Nephron progenitor cell (in vitro differentiated cells): ENCODE measurements at regions not wholly inside any gene's neighbourhood (a gene's known extent, or its start where the extent isn't known, plus 50 kb on each side); places are given as distances from the start of the nearest gene placed in this dataset.
A peak's percentile ranks its signal among the peaks of the same experiment; 100 is the strongest.

Experiments
- DNase-seq: peaks from one replicate; pipeline ENCODE4 v3.0.0; 2021
- H3K27ac Mint-ChIP-seq: 2 replicates; pipeline ENCODE4 v1.8.0; 2021; ENCODE audit warnings: mild to moderate bottlenecking, moderate library complexity, mixed read lengths
- H3K27me3 Mint-ChIP-seq: 2 replicates; pipeline ENCODE4 v1.8.0; 2021; ENCODE audit warnings: mild to moderate bottlenecking, low read depth, mixed read lengths; ENCODE audit not compliant: poor library complexity
- H3K36me3 Mint-ChIP-seq: 2 replicates; pipeline ENCODE4 v1.8.0; 2021; ENCODE audit warnings: low read depth, mixed read lengths
- H3K4me1 Mint-ChIP-seq: 2 replicates; pipeline ENCODE4 v1.8.0; 2021; ENCODE audit warnings: mixed read lengths
- H3K4me3 Mint-ChIP-seq: 2 replicates; pipeline ENCODE4 v1.8.0; 2021; ENCODE audit warnings: mild to moderate bottlenecking, moderate library complexity, mixed read lengths
- H3K9me3 Mint-ChIP-seq: 2 replicates; pipeline ENCODE4 v1.8.0; 2021; ENCODE audit warnings: mild to moderate bottlenecking, moderate library complexity, mixed read lengths
- TF ChIP-seq, protein P1 (sequence below): fragments of 200-600 bp; sonication (generic); IDR thresholded peaks from 2 replicates; pipeline ENCODE4 v1.5.0; 2021; ENCODE audit warnings: antibody characterized with exemption

- TF ChIP-seq, protein P1, sequence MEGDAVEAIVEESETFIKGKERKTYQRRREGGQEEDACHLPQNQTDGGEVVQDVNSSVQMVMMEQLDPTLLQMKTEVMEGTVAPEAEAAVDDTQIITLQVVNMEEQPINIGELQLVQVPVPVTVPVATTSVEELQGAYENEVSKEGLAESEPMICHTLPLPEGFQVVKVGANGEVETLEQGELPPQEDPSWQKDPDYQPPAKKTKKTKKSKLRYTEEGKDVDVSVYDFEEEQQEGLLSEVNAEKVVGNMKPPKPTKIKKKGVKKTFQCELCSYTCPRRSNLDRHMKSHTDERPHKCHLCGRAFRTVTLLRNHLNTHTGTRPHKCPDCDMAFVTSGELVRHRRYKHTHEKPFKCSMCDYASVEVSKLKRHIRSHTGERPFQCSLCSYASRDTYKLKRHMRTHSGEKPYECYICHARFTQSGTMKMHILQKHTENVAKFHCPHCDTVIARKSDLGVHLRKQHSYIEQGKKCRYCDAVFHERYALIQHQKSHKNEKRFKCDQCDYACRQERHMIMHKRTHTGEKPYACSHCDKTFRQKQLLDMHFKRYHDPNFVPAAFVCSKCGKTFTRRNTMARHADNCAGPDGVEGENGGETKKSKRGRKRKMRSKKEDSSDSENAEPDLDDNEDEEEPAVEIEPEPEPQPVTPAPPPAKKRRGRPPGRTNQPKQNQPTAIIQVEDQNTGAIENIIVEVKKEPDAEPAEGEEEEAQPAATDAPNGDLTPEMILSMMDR, result no peak
- Mint-ChIP-seq H3K9me3 (no peaks in the 10 kb centered on the region), H3K27me3 (peaks cover 8% of the 10 kb centered on the region), H3K4me3 (no peak overlapping the region), H3K4me1 (peaks cover 27% of the 10 kb centered on the region), H3K36me3 (no peaks in the 10 kb centered on the region), H3K27ac (peak overlapping the region; percentile 42)
- DNase-seq, result no peak
Measured at GRCh38 chr13:39875111-39875987, 219.9 kb downstream of the COG6 start.

GRCh38 chr13:39876258-39876657 lies 220.8 kb downstream of the COG6 start:
- H3K36me3 Mint-ChIP-seq, result no peaks in the 10 kb centered on the region
- H3K27me3 Mint-ChIP-seq, result peaks cover under 1% of the 10 kb centered on the region
- DNase-seq, result no peak
- no peak overlapping the region for H3K4me3 Mint-ChIP-seq
- peaks cover 27% of the 10 kb centered on the region for H3K4me1 Mint-ChIP-seq
- no peak overlapping the region for H3K27ac Mint-ChIP-seq
- no peaks in the 10 kb centered on the region for H3K9me3 Mint-ChIP-seq
- TF ChIP-seq, protein P1, result no peak

DNA sequence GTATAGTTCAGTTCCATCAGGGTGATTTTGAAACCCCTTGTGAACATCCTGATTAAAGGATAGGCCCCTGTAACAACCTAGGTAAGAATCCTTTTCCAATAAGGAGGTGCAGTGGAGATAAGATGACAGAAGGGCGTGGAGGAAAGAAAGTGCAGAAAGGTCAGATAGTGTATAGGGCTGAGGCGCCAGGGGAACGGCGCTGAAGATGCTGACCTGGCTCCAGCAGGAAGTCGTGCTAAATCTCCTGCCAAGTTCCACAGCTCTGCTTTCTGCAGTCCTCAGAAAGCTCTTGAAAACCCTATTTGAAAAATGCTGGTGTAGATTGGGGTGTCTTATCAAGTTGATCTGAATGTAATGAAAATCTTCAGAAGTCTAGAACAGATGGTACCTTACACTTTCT lies 221.7 kb downstream of the COG6 start:
- no peak for DNase-seq
- H3K27ac Mint-ChIP-seq, result no peak overlapping the region
- TF ChIP-seq, protein P1, result no peak
- H3K4me1 Mint-ChIP-seq, result peaks cover 27% of the 10 kb centered on the region
- H3K27me3 Mint-ChIP-seq, result no peaks in the 10 kb centered on the region
- peaks cover 4% of the 10 kb centered on the region for H3K9me3 Mint-ChIP-seq
- no peak overlapping the region for H3K4me3 Mint-ChIP-seq
- H3K36me3 Mint-ChIP-seq, result no peaks in the 10 kb centered on the region

- H3K9me3 Mint-ChIP-seq, result peaks cover 25% of the 10 kb centered on the region
- peaks cover 22% of the 10 kb centered on the region for H3K4me1 Mint-ChIP-seq
- H3K4me3 Mint-ChIP-seq, result no peak overlapping the region
Measured at GRCh38 chr13:39879286-39880035, 224.0 kb downstream of the COG6 start.

GRCh38 chr13:39881383-39881782 lies 225.9 kb downstream of the COG6 start:
- Mint-ChIP-seq H3K36me3 (peaks cover 9% of the 10 kb centered on the region), H3K27me3 (no peaks in the 10 kb centered on the region), H3K9me3 (peaks cover 42% of the 10 kb centered on the region), H3K4me3 (no peak overlapping the region), H3K4me1 (peaks cover 4% of the 10 kb centered on the region), H3K27ac (no peak overlapping the region)
- DNase-seq, result no peak
- TF ChIP-seq, protein P1, result no peak

More at GRCh38 chr13:39879286-39880035, 224.0 kb downstream of the COG6 start:
- Mint-ChIP-seq H3K36me3 (peaks cover 9% of the 10 kb centered on the region), H3K27me3 (no peaks in the 10 kb centered on the region), H3K27ac (no peak overlapping the region)
- no peak for DNase-seq
- TF ChIP-seq, protein P1, result no peak
